Stimulated activated CD4-positive, alpha-beta T cell treated with anti-CD3 and anti-CD28 coated beads, TNF-alpha, amount 100 ng/mL, for 1 hour (primary cell): ENCODE measurements at regions not wholly inside any gene's neighbourhood (a gene's known extent, or its start where the extent isn't known, plus 50 kb on each side); places are given as distances from the start of the nearest gene placed in this dataset.
"Not testable (repeated sequence)": the region's sequence is repeated elsewhere in the genome, so short reads cannot be mapped to it uniquely, and the experiment has no call there.

ENCODE experiments used
- DNase-seq, 3 donors: peaks; one replicate each; pipeline ENCODE4 v3.0.0-alpha.2; 2020; ENCODE audit warnings: low read depth in 3 of 3, low spot score in 1 of 3

GRCh38 chr3:81989758-81990157 is 228.3 kb upstream of the GBE1 start:
- no peak for DNase-seq

GRCh38 chr3:81989274-81989673 is 227.8 kb upstream of the GBE1 start:
- DNase-seq = no peak

- DNase-seq = not testable (repeated sequence)
These were observed 226.0 kb upstream of the GBE1 start for GRCh38 chr3:81987412-81987811.

GRCh38 chr3:81985996-81986723 is 224.7 kb upstream of the GBE1 start:
- no peak for DNase-seq

GRCh38 chr3:81983382-81983781 is 221.9 kb upstream of the GBE1 start:
- DNase-seq = no peak

- no peak for DNase-seq
These were observed 219.4 kb upstream of the GBE1 start for GRCh38 chr3:81980596-81981494.

- no peak for DNase-seq
These were observed 213.3 kb upstream of the GBE1 start for GRCh38 chr3:81974751-81975150.

- DNase-seq = no peak
These were observed 207.2 kb upstream of the GBE1 start for GRCh38 chr3:81968658-81969057.

- no peak for DNase-seq
These were observed 205.9 kb upstream of the GBE1 start for GRCh38 chr3:81967393-81967792.

GRCh38 chr3:81965696-81966095 is 204.3 kb upstream of the GBE1 start:
- no peak for DNase-seq

- no peak for DNase-seq
These were observed 201.0 kb upstream of the GBE1 start for GRCh38 chr3:81962396-81962795.

GRCh38 chr3:81958972-81959640 is 197.7 kb upstream of the GBE1 start:
- no peak for DNase-seq

- no peak for DNase-seq
These were observed 194.4 kb upstream of the GBE1 start for GRCh38 chr3:81955878-81956277.

GRCh38 chr3:81953111-81953510 is 191.7 kb upstream of the GBE1 start:
- DNase-seq = no peak

GRCh38 chr3:81952141-81952540 is 190.7 kb upstream of the GBE1 start:
- DNase-seq = no peak

- DNase-seq = no peak
These were observed 190.2 kb upstream of the GBE1 start for GRCh38 chr3:81951636-81952035.

GRCh38 chr3:81951106-81951505 is 189.7 kb upstream of the GBE1 start:
- no peak for DNase-seq

- DNase-seq = no peak
These were observed 185.9 kb upstream of the GBE1 start for GRCh38 chr3:81947359-81947758.

- DNase-seq = no peak
These were observed 177.2 kb upstream of the GBE1 start for GRCh38 chr3:81938681-81939080.

- DNase-seq = no peak
These were observed 175.4 kb upstream of the GBE1 start for GRCh38 chr3:81936817-81937216.

GRCh38 chr3:81932681-81933080 is 171.2 kb upstream of the GBE1 start:
- no peak for DNase-seq
